Nephron (organoid): ENCODE measurements at regions not wholly inside any gene's neighbourhood (a gene's known extent, or its start where the extent isn't known, plus 50 kb on each side); places are given as distances from the start of the nearest gene placed in this dataset.
"Not testable (repeated sequence)": the region's sequence is repeated elsewhere in the genome, so short reads cannot be mapped to it uniquely, and the experiment has no call there.

Source experiments
- H3K27ac Mint-ChIP-seq, 3 experiments: 2 replicates each; pipeline ENCODE4 v1.8.0; 2020; ENCODE audit warnings: mixed read lengths in 3 of 3, mild to moderate bottlenecking in 2 of 3, moderate library complexity in 1 of 3
- H3K27me3 Mint-ChIP-seq: 2 replicates; pipeline ENCODE4 v1.8.0; 2021; ENCODE audit warnings: low read depth, mild to moderate bottlenecking, moderate library complexity, mixed read lengths
- H3K36me3 Mint-ChIP-seq: 2 replicates; pipeline ENCODE4 v1.8.0; 2020; ENCODE audit warnings: low read depth, mixed read lengths
- H3K4me1 Mint-ChIP-seq: 2 replicates; pipeline ENCODE4 v1.8.0; 2020; ENCODE audit warnings: mixed read lengths
- H3K4me3 Mint-ChIP-seq, 3 experiments: 2 replicates each; pipeline ENCODE4 v1.8.0; 2020; ENCODE audit warnings: mild to moderate bottlenecking in 3 of 3, mixed read lengths in 3 of 3, moderate library complexity in 2 of 3
- H3K9me3 Mint-ChIP-seq: 2 replicates; pipeline ENCODE4 v1.8.0; 2020; ENCODE audit warnings: mixed read lengths
- CTCF ChIP-seq, 3 experiments: fragments of 200-600 bp; sonication (generic); IDR thresholded peaks; one replicate each; pipeline ENCODE4 v1.5.0; 2021; ENCODE audit warnings: antibody characterized with exemption in 3 of 3; ENCODE audit not compliant: unreplicated experiment in 3 of 3

DNA sequence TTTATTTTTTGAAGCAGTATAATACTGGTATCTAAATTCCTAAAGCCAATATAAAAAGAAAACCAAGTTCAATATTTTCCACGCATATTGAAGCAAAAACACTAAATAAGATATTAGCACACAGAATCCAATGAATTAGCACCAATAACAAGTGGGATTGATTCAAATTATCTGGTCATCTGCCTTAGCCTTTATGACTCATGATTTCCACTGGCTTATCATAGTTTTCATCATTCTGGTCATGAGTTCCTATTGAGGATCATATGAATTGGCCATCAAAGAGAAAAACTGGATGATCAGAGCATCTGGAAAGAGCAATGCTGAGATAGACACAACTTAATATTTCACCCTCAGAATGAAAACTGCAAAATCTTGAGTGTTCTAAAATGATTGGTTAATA lies 809.9 kb downstream of the MCTP2 start:
- Mint-ChIP-seq H3K27ac (no peak overlapping the region), H3K9me3 (peaks cover 13% of the 10 kb centered on the region), H3K27me3 (no peaks in the 10 kb centered on the region), H3K4me3 (no peak overlapping the region), H3K36me3 (peaks cover 7% of the 10 kb centered on the region), H3K4me1 (no peaks in the 10 kb centered on the region)
- no peak for TF ChIP-seq CTCF (IDR thresholded peaks at IDR 0.05; ENCODE audit: unreplicated experiment in 3 of 3)

DNA sequence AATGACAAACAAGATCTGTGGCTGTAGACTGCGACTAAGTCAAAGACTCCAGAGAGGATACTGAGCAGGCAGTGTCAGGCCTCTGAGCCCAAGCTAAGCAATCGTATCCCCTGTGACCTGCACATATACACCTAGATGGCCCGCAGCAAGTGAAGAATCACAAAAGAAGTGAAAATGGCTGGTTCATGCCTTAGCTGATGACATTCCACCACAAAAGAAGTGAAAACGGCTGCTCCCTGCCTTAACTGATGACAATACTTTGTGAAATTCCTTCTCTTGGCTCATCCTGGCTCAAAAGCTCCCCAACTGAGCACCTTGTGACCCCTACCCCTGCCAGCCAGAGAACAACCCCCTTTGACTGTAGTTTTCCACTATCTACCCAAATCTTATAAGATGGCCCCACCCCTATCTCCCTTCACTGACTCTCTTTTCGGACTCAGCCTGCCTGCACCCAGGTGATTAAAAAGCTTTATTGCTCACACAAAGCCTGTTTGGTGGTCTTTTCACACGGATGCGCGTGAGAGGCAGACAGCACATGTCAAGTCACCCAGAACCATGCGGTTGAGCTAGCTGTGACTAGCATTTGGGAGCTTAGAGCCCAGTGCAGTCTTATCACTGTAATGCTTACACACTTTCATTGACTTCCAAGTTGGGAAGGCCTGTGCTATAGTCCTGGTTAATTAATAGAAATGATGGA lies 812.0 kb downstream of the MCTP2 start:
- H3K27ac Mint-ChIP-seq, H3K4me1 Mint-ChIP-seq, H3K27me3 Mint-ChIP-seq, H3K36me3 Mint-ChIP-seq, H3K4me3 Mint-ChIP-seq: not testable (repeated sequence)
- H3K9me3 Mint-ChIP-seq: peaks cover 22% of the 10 kb centered on the region

GRCh38 chr15:95043933-95044313 lies 812.6 kb downstream of the MCTP2 start:
- H3K4me1 Mint-ChIP-seq: no peaks in the 10 kb centered on the region
- peaks cover 7% of the 10 kb centered on the region for H3K36me3 Mint-ChIP-seq
- TF ChIP-seq CTCF (IDR thresholded peaks at IDR 0.05; ENCODE audit: unreplicated experiment in 3 of 3): no peak
- H3K27ac Mint-ChIP-seq: no peak overlapping the region
- peaks cover 24% of the 10 kb centered on the region for H3K9me3 Mint-ChIP-seq
- H3K4me3 Mint-ChIP-seq: no peak overlapping the region
- no peaks in the 10 kb centered on the region for H3K27me3 Mint-ChIP-seq

- peaks cover 7% of the 10 kb centered on the region for H3K36me3 Mint-ChIP-seq
- H3K27ac Mint-ChIP-seq: no peak overlapping the region
- no peaks in the 10 kb centered on the region for H3K4me1 Mint-ChIP-seq
- H3K9me3 Mint-ChIP-seq: peaks cover 26% of the 10 kb centered on the region
- H3K27me3 Mint-ChIP-seq: no peaks in the 10 kb centered on the region
- TF ChIP-seq CTCF (IDR thresholded peaks at IDR 0.05; ENCODE audit: unreplicated experiment in 3 of 3): no peak
- no peak overlapping the region for H3K4me3 Mint-ChIP-seq
These were observed 813.5 kb downstream of the MCTP2 start for GRCh38 chr15:95044745-95045417.

DNA sequence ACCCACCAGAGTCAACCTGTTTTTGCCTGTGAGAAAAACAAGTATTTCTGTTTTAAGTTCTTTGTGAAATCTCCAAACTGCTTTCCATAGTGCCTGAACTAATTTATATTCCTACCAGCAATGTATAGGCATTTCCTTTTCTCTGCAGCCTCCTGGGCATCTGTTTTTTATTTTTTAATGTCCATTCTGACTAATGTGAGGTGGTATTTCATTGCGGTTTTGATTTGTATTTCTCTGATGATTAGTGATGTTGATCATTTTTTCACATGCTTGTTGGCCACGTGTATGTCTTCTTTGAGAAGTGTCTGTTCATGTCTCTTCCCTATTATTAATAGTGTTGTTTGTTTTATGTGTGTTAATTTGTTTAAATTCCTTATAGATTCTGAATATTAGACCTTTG lies 820.5 kb downstream of the MCTP2 start:
- no peak overlapping the region for H3K27ac Mint-ChIP-seq
- H3K27me3 Mint-ChIP-seq: no peaks in the 10 kb centered on the region
- H3K9me3 Mint-ChIP-seq: peaks cover 51% of the 10 kb centered on the region
- H3K36me3 Mint-ChIP-seq: peaks cover 16% of the 10 kb centered on the region
- no peak for TF ChIP-seq CTCF (IDR thresholded peaks at IDR 0.05; ENCODE audit: unreplicated experiment in 3 of 3)
- H3K4me3 Mint-ChIP-seq: no peak overlapping the region
- no peaks in the 10 kb centered on the region for H3K4me1 Mint-ChIP-seq

DNA sequence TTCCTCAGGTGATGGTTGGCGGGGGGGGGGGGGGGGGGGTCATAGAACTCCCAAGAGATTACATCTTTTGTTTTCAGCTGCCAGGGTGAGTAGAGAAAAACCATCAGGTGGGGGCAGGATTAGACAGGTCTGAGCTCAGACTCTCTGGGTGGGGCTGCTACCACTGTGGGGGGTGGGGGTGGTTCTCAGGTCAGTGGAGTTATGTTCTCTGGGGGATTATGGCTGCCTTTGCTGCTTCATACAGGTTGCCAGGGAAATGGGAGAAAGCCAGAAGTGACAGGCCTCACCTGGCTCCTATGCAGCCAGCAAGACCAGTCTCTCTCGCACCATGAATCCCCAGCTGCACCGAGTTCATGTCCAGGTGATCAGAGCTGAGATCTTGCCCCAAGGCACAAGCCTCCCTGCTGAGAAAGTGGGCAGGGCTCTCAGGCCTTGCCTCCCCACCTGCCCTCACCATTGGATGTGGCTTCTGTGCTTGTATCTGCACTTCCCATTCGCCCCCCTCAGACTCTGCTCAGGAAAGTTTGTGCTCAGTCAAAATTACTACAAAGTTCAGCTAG lies 828.1 kb downstream of the MCTP2 start:
- H3K27me3 Mint-ChIP-seq: no peaks in the 10 kb centered on the region
- no peak overlapping the region for H3K4me3 Mint-ChIP-seq
- no peaks in the 10 kb centered on the region for H3K4me1 Mint-ChIP-seq
- no peak for TF ChIP-seq CTCF (IDR thresholded peaks at IDR 0.05; ENCODE audit: unreplicated experiment in 3 of 3)
- H3K27ac Mint-ChIP-seq: no peak overlapping the region
- H3K36me3 Mint-ChIP-seq: peaks cover 17% of the 10 kb centered on the region
- H3K9me3 Mint-ChIP-seq: peaks cover 57% of the 10 kb centered on the region
